IMR-90 (cell line): ENCODE measurements at regions not wholly inside any gene's neighbourhood (a gene's known extent, or its start where the extent isn't known, plus 50 kb on each side); places are given as distances from the start of the nearest gene placed in this dataset.

Source experiments
- ATAC-seq: fragments of 200-7000 bp; cut with Tn5 transposase; 2 replicates; pipeline ENCODE4 v1.9.1; 2020; ENCODE audit warnings: low read depth, mild to moderate bottlenecking, moderate library complexity
- BruUV-seq: library from RNA; stranded (reverse); fragments of 400-500 nt; replicated peaks from 2 replicates; lab custom pipeline; 2021; lab: Mats Ljungman, UMichigan
- CTCF ChIA-PET: fragments of 300-600 bp; formaldehyde crosslinking; extraction: SDS; loops from one replicate; lab custom pipeline; 2021; ENCODE audit warnings: antibody characterized with exemption; lab: Yijun Ruan, JAX
- POLR2A ChIA-PET: fragments of 300-600 bp; sonication (Branson Sonifier 250); formaldehyde crosslinking; loops from one replicate; lab custom pipeline; 2022; ENCODE audit warnings: antibody characterized with exemption; ENCODE audit not compliant: unreplicated experiment; lab: Charles Lee
- DNase-seq: peaks from one replicate; pipeline ENCODE4 v3.0.0; 2013
- H2AFZ ChIP-seq: replicated peaks from 2 replicates; pipeline ENCODE3; 2013; ENCODE audit warnings: low read length, mild to moderate bottlenecking; ENCODE audit not compliant: poor library complexity
- H2AK5ac ChIP-seq: 2 replicates; pipeline ENCODE4 v1.6.1; 2013; ENCODE audit warnings: low read depth, low read length, inconsistent platforms
- H2AK9ac ChIP-seq: replicated peaks from 2 replicates; pipeline ENCODE3; 2013; ENCODE audit warnings: mild to moderate bottlenecking, low read depth, low read length, moderate library complexity; ENCODE audit not compliant: poor library complexity
- H2BK120ac ChIP-seq: 2 replicates; pipeline ENCODE4 v1.6.1; 2013; ENCODE audit warnings: low read depth, low read length, inconsistent platforms
- H2BK15ac ChIP-seq: 3 replicates; pipeline ENCODE4 v1.6.1; 2013; ENCODE audit warnings: low read depth, low read length, inconsistent platforms
- H2BK20ac ChIP-seq: 2 replicates; pipeline ENCODE4 v1.6.1; 2013; ENCODE audit warnings: low read depth, mild to moderate bottlenecking, inconsistent platforms, low read length, moderate library complexity
- H2BK5ac ChIP-seq: 2 replicates; pipeline ENCODE4 v1.6.1; 2013; ENCODE audit warnings: mild to moderate bottlenecking, low read depth, low read length, inconsistent platforms; ENCODE audit not compliant: poor library complexity, severe bottlenecking
- H3K14ac ChIP-seq: replicated peaks from 2 replicates; pipeline ENCODE4 v1.6.1; 2013; ENCODE audit warnings: low read depth, low read length, inconsistent platforms
- H3K18ac ChIP-seq: 2 replicates; pipeline ENCODE4 v1.6.1; 2013; ENCODE audit warnings: low read depth, low read length, control low read depth
- H3K23ac ChIP-seq: 2 replicates; pipeline ENCODE4 v1.6.1; 2013; ENCODE audit warnings: low read depth, low read length, inconsistent platforms
- H3K27ac ChIP-seq: 2 replicates; pipeline ENCODE4 v1.5.1; 2013; ENCODE audit warnings: mild to moderate bottlenecking, control low read depth, low read length; ENCODE audit not compliant: insufficient read depth
- H3K27me3 ChIP-seq: 2 replicates; pipeline ENCODE4 v1.6.1; 2013; ENCODE audit warnings: low read length; ENCODE audit not compliant: control insufficient read depth, insufficient read depth
- H3K36me3 ChIP-seq: 2 replicates; pipeline ENCODE4 v1.6.1; 2013; ENCODE audit warnings: low read length, mixed read lengths; ENCODE audit not compliant: control insufficient read depth, insufficient read depth
- H3K4ac ChIP-seq: 2 replicates; pipeline ENCODE4 v1.6.1; 2013; ENCODE audit warnings: low read depth, low read length, inconsistent platforms
- H3K4me1 ChIP-seq: 2 replicates; pipeline ENCODE4 v1.6.1; 2013; ENCODE audit warnings: low read length, mixed read lengths; ENCODE audit not compliant: control insufficient read depth, insufficient read depth
- H3K4me2 ChIP-seq: 2 replicates; pipeline ENCODE4 v1.6.1; 2013; ENCODE audit warnings: low read depth, mild to moderate bottlenecking, control low read depth, low read length, moderate library complexity
- H3K4me3 ChIP-seq: 2 replicates; pipeline ENCODE4 v1.5.1; 2013; ENCODE audit warnings: low read depth, mild to moderate bottlenecking, control low read depth, low read length, moderate library complexity; ENCODE audit not compliant: insufficient read depth
- H3K56ac ChIP-seq: 2 replicates; pipeline ENCODE4 v1.6.1; 2013; ENCODE audit warnings: low read length, inconsistent platforms; ENCODE audit not compliant: insufficient read depth; ENCODE audit errors: extremely low read depth
- H3K79me1 ChIP-seq, 2 experiments: 2 replicates each; pipeline ENCODE4 v1.6.1; 2013; ENCODE audit warnings: low read length in 2 of 2, inconsistent platforms in 1 of 2, low read depth in 1 of 2
- H3K9ac ChIP-seq: 2 replicates; pipeline ENCODE4 v1.6.1; 2013; ENCODE audit warnings: low read depth, low read length, control low read depth
- H3K9me1 ChIP-seq: 2 replicates; pipeline ENCODE4 v1.6.1; 2013; ENCODE audit warnings: low read length, inconsistent platforms; ENCODE audit not compliant: insufficient read depth
- H3K9me3 ChIP-seq: 2 replicates; pipeline ENCODE4 v1.6.1; 2013; ENCODE audit warnings: low read length; ENCODE audit not compliant: control insufficient read depth, insufficient read depth
- H4K20me1 ChIP-seq: 2 replicates; pipeline ENCODE4 v1.6.1; 2013; ENCODE audit warnings: low read length, inconsistent platforms; ENCODE audit not compliant: insufficient read depth
- H4K5ac ChIP-seq: 2 replicates; pipeline ENCODE4 v1.6.1; 2013; ENCODE audit warnings: mild to moderate bottlenecking, low read depth, low read length, control low read depth
- H4K8ac ChIP-seq, 2 experiments: 2 replicates each; pipeline ENCODE4 v1.6.1; 2013; ENCODE audit warnings: low read depth in 2 of 2, low read length in 2 of 2, control low read depth in 1 of 2, inconsistent platforms in 1 of 2
- H4K91ac ChIP-seq: 2 replicates; pipeline ENCODE4 v1.6.1; 2013; ENCODE audit warnings: low read depth, low read length, inconsistent platforms; ENCODE audit not compliant: insufficient read depth
- BHLHE40 ChIP-seq: fragments of 150-350 bp; IDR thresholded peaks from 2 replicates; pipeline ENCODE4 v1.6.1; 2016; ENCODE audit warnings: mild to moderate bottlenecking, low read depth, low read length
- CEBPB ChIP-seq: IDR thresholded peaks from 2 replicates; pipeline ENCODE4 v1.6.1; 2012; ENCODE audit warnings: low read depth, low read length, improper control_type of control experiment
- CHD1 ChIP-seq: IDR thresholded peaks from 2 replicates; pipeline ENCODE4 v1.6.1; 2012; ENCODE audit warnings: low read depth, low read length, improper control_type of control experiment
- CTCF ChIP-seq: conservative IDR thresholded peaks from 2 replicates; pipeline ENCODE4 v1.5.1; 2012; ENCODE audit warnings: mild to moderate bottlenecking, low read depth, low read length, improper control_type of control experiment
- ELK1 ChIP-seq: fragments of 150-350 bp; IDR thresholded peaks from 2 replicates; pipeline ENCODE4 v1.6.1; 2016; ENCODE audit warnings: low read depth, mild to moderate bottlenecking, low read length, moderate library complexity, borderline replicate concordance
- FOS ChIP-seq: fragments of 150-350 bp; IDR thresholded peaks from 2 replicates; pipeline ENCODE4 v1.6.1; 2016; ENCODE audit warnings: low read depth, low read length
- MAFK ChIP-seq: IDR thresholded peaks from 2 replicates; pipeline ENCODE4 v1.6.1; 2012; ENCODE audit warnings: low read depth, low read length, improper control_type of control experiment
- MXI1 ChIP-seq: IDR thresholded peaks from 2 replicates; pipeline ENCODE4 v1.6.1; 2012; ENCODE audit warnings: low read depth, mild to moderate bottlenecking, low read length, moderate library complexity, borderline replicate concordance
- NFE2L2 ChIP-seq: fragments of 150-350 bp; IDR thresholded peaks from 2 replicates; pipeline ENCODE4 v1.6.1; 2016; ENCODE audit warnings: low read depth, mild to moderate bottlenecking, low read length
- POLR2A ChIP-seq: IDR thresholded peaks from 2 replicates; pipeline ENCODE4 v1.6.1; 2012; ENCODE audit warnings: mild to moderate bottlenecking, low read depth, low read length
- RAD21 ChIP-seq: IDR thresholded peaks from 2 replicates; pipeline ENCODE4 v1.6.1; 2012; ENCODE audit warnings: low read length, improper control_type of control experiment
- RFX5 ChIP-seq: IDR thresholded peaks from 2 replicates; pipeline ENCODE4 v1.8.0; 2012; ENCODE audit warnings: low read depth, mild to moderate bottlenecking, low read length, moderate library complexity
- SMC3 ChIP-seq: fragments of 150-350 bp; IDR thresholded peaks from 2 replicates; pipeline ENCODE4 v1.6.1; 2016; ENCODE audit warnings: low read depth, mild to moderate bottlenecking, antibody characterized with exemption, low read length, moderate library complexity
- USF2 ChIP-seq: fragments of 150-350 bp; IDR thresholded peaks from 2 replicates; pipeline ENCODE4 v1.6.1; 2017; ENCODE audit warnings: mild to moderate bottlenecking, antibody characterized with exemption, low read length, low read depth
- WGBS, 2 experiments: methylation state at CpG; one replicate each; pipeline versions ENCODE4 v1.1.5 to v1.1.7; 2013; ENCODE audit warnings: missing lambda C conversion rate in 2 of 2; ENCODE audit not compliant: insufficient read length in 1 of 2; ENCODE audit errors: extremely low coverage in 2 of 2; 5-methylcytosine and 5-hydroxymethylcytosine counted together
- dilution Hi-C: fragments of 300-500 bp; cut with HindIII; formaldehyde crosslinking; loops from one replicate; pipeline ENCODE4 v1.14.3; 2018; ENCODE audit warnings: low sequenced_read_pairs; ENCODE audit not compliant: unreplicated experiment
- in situ Hi-C: fragments of 300-500 bp; cut with MboI; formaldehyde crosslinking; loops from 3 replicates; pipeline ENCODE4 v1.14.3; 2019; ENCODE audit warnings: low sequenced_read_pairs, inconsistent platforms, mixed read lengths
- intact Hi-C: fragments of 100-400 bp; cut with micrococcal nuclease; formaldehyde crosslinking; loops from 2 replicates; pipeline ENCODE4 v1.10.0; 2022

GRCh38 chr2:34379586-34379985 is 780.5 kb upstream of the FAM98A start:
- H2AK9ac ChIP-seq, result no peak overlapping the region
- ATAC-seq, result no peak
- H4K8ac ChIP-seq, result no peak overlapping the region
- H3K9me3 ChIP-seq, result peaks cover 8% of the 10 kb centered on the region; the same call in 1 of the 2 replicates
- TF ChIP-seq CHD1, result no peak
- TF ChIP-seq BHLHE40, result no peak
- no peak for TF ChIP-seq RAD21
- no peak for TF ChIP-seq SMC3
- no peak for TF ChIP-seq ELK1
- TF ChIP-seq MXI1, result no peak
- no peak for TF ChIP-seq MAFK
- TF ChIP-seq NFE2L2, result no peak
- no peak for TF ChIP-seq FOS
- no peak for TF ChIP-seq POLR2A
- no peak for TF ChIP-seq CEBPB
- no peak for TF ChIP-seq RFX5
- TF ChIP-seq USF2, result no peak
- no peak for TF ChIP-seq CTCF
- no peak overlapping the region for H3K9ac ChIP-seq
- H4K5ac ChIP-seq, result no peak overlapping the region
- H4K20me1 ChIP-seq, result no peaks in the 10 kb centered on the region
- no peak overlapping the region for H3K27ac ChIP-seq
- H3K27me3 ChIP-seq, result no peaks in the 10 kb centered on the region
- H2BK5ac ChIP-seq, result no peak overlapping the region
- in situ Hi-C loops (no loop called here), intact Hi-C loops (no loop called here), dilution Hi-C loops (no loop called here)
- no peaks in the 10 kb centered on the region for H3K36me3 ChIP-seq
- H2BK15ac ChIP-seq, result no peak overlapping the region
- no peak overlapping the region for H3K4ac ChIP-seq
- no peak overlapping the region for H3K18ac ChIP-seq
- no peaks in the 10 kb centered on the region for H3K79me1 ChIP-seq
- no peak overlapping the region for H2BK120ac ChIP-seq
- H3K14ac ChIP-seq, result no peak overlapping the region
- no peak overlapping the region for H2AK5ac ChIP-seq
- H2BK20ac ChIP-seq, result no peak overlapping the region
- CTCF ChIA-PET, result no interaction called here
- no peak overlapping the region for H3K56ac ChIP-seq
- no peak overlapping the region for H3K23ac ChIP-seq
- no peak for DNase-seq
- H2AFZ ChIP-seq, result no peak overlapping the region
- no peaks in the 10 kb centered on the region for H3K9me1 ChIP-seq
- H3K4me1 ChIP-seq, result no peaks in the 10 kb centered on the region
- H4K91ac ChIP-seq, result no peak overlapping the region
- H3K4me2 ChIP-seq, result no peak overlapping the region
- WGBS, 2 experiments, result no CpG with 5 or more reads among the region's 2 CpGs
- POLR2A ChIA-PET, result no interaction called here
- BruUV-seq, result no TSS peak
- no peak overlapping the region for H3K4me3 ChIP-seq
